WTC11 (cell line): ENCODE measurements at regions not wholly inside any gene's neighbourhood (a gene's known extent, or its start where the extent isn't known, plus 50 kb on each side); places are given as distances from the start of the nearest gene placed in this dataset.

Source experiments
- ATAC-seq: fragments of 200-7000 bp; cut with Tn5 transposase; 2 replicates; pipeline ENCODE4 v1.10.0; 2021; ENCODE audit warnings: mild to moderate bottlenecking, moderate library complexity
- CTCF ChIA-PET: fragments of 300-600 bp; sonication (Branson Sonifier 250); formaldehyde crosslinking; loops from one replicate; lab custom pipeline; 2021; ENCODE audit warnings: antibody characterized with exemption; lab: Charles Lee
- POLR2A ChIA-PET: fragments of 350-600 bp; sonication (Branson Sonifier 250); formaldehyde crosslinking; loops from one replicate; lab custom pipeline; 2021; ENCODE audit warnings: antibody characterized with exemption; lab: Charles Lee
- DNase-seq: peaks from one replicate; pipeline ENCODE4 v3.0.0; 2021; ENCODE audit warnings: low spot score
- H3K27ac Mint-ChIP-seq: 2 replicates; pipeline ENCODE4 v1.8.0; 2021; ENCODE audit warnings: mixed read lengths
- H3K27me3 Mint-ChIP-seq: 2 replicates; pipeline ENCODE4 v1.8.0; 2021; ENCODE audit warnings: low read depth, mild to moderate bottlenecking, moderate library complexity, mixed read lengths
- H3K36me3 Mint-ChIP-seq: 2 replicates; pipeline ENCODE4 v1.8.0; 2021; ENCODE audit warnings: mixed read lengths
- H3K4me1 Mint-ChIP-seq: 2 replicates; pipeline ENCODE4 v1.8.0; 2022; ENCODE audit warnings: mixed read lengths
- H3K4me3 Mint-ChIP-seq: 2 replicates; pipeline ENCODE4 v1.8.0; 2021; ENCODE audit warnings: mild to moderate bottlenecking, moderate library complexity, mixed read lengths
- H3K9me3 Mint-ChIP-seq: 2 replicates; pipeline ENCODE4 v1.8.0; 2021; ENCODE audit warnings: mixed read lengths
- CBFB ChIP-seq: sonication (generic); formaldehyde crosslinking; IDR thresholded peaks from 2 replicates; pipeline ENCODE4 v1.8.1; 2022; ENCODE audit warnings: mild to moderate bottlenecking, low read depth, missing genetic modification reagents
- CDX4 ChIP-seq: fragments of 250-450 bp; sonication (Bioruptor Pico); IDR thresholded peaks from 2 replicates; pipeline ENCODE4 v1.9.0; 2021; ENCODE audit warnings: moderate library complexity, mild to moderate bottlenecking, inconsistent platforms, borderline replicate concordance
- E2F5 ChIP-seq: sonication (generic); formaldehyde crosslinking; IDR thresholded peaks from 2 replicates; pipeline ENCODE4 v1.8.1; 2022; ENCODE audit warnings: mild to moderate bottlenecking, moderate library complexity, missing genetic modification reagents
- ESRRA ChIP-seq: sonication (generic); formaldehyde crosslinking; IDR thresholded peaks from 2 replicates; pipeline ENCODE4 v1.8.1; 2022; ENCODE audit warnings: mild to moderate bottlenecking, missing genetic modification reagents, borderline replicate concordance
- FOXP4 ChIP-seq: sonication (generic); formaldehyde crosslinking; IDR thresholded peaks from 2 replicates; pipeline ENCODE4 v1.8.0; 2022; ENCODE audit warnings: mild to moderate bottlenecking, missing genetic modification reagents
- JAZF1 ChIP-seq: fragments of 250-450 bp; sonication (Bioruptor Pico); IDR thresholded peaks from 2 replicates; pipeline ENCODE4 v1.9.0; 2021; ENCODE audit warnings: moderate library complexity, mild to moderate bottlenecking, inconsistent platforms
- JUN ChIP-seq: sonication (generic); formaldehyde crosslinking; IDR thresholded peaks from 2 replicates; pipeline ENCODE4 v1.8.0; 2023; ENCODE audit warnings: mild to moderate bottlenecking, missing genetic modification reagents
- NR1H2 ChIP-seq: sonication (generic); formaldehyde crosslinking; IDR thresholded peaks from 2 replicates; pipeline ENCODE4 v1.9.0; 2021; ENCODE audit warnings: mild to moderate bottlenecking, moderate library complexity, missing genetic modification reagents
- TCF7 ChIP-seq: sonication (generic); formaldehyde crosslinking; IDR thresholded peaks from 2 replicates; pipeline ENCODE4 v1.8.0; 2022; ENCODE audit warnings: mild to moderate bottlenecking, low read depth, missing genetic modification reagents, moderate library complexity
- USF2 ChIP-seq: sonication (generic); formaldehyde crosslinking; IDR thresholded peaks from 2 replicates; pipeline ENCODE4 v1.8.1; 2023; ENCODE audit warnings: mild to moderate bottlenecking, missing genetic modification reagents, moderate library complexity
- ZBTB21 ChIP-seq: sonication (generic); formaldehyde crosslinking; IDR thresholded peaks from 2 replicates; pipeline ENCODE4 v1.8.1; 2023; ENCODE audit warnings: mild to moderate bottlenecking, missing genetic modification reagents, borderline replicate concordance
- ZNF281 ChIP-seq: sonication (generic); formaldehyde crosslinking; IDR thresholded peaks from 2 replicates; pipeline ENCODE4 v1.8.0; 2023; ENCODE audit warnings: mild to moderate bottlenecking, missing genetic modification reagents
- ZNF416 ChIP-seq: fragments of 250-450 bp; sonication (Bioruptor Pico); IDR thresholded peaks from 2 replicates; pipeline ENCODE4 v1.9.0; 2021; ENCODE audit warnings: mild to moderate bottlenecking, inconsistent platforms
- ZNF532 ChIP-seq: fragments of 250-450 bp; sonication (Bioruptor Pico); IDR thresholded peaks from 2 replicates; pipeline ENCODE4 v1.9.0; 2021; ENCODE audit warnings: mild to moderate bottlenecking, borderline replicate concordance
- ZSCAN18 ChIP-seq: fragments of 250-450 bp; sonication (Bioruptor Pico); IDR thresholded peaks from 2 replicates; pipeline ENCODE4 v2.1.2; 2022; ENCODE audit warnings: mild to moderate bottlenecking, moderate library complexity
- TF ChIP-seq, protein P1 (sequence below): sonication (generic); formaldehyde crosslinking; IDR thresholded peaks from 2 replicates; pipeline ENCODE4 v1.8.1; 2023; ENCODE audit warnings: mild to moderate bottlenecking, missing genetic modification reagents, moderate library complexity

- TF ChIP-seq CDX4 (CRISPR knock-in tag) (no peak), ZNF416 (no peak)
These were observed 119.4 kb downstream of the CAND1 start (continued) for GRCh38 chr12:67388331-67389138.

- ATAC-seq, result no peak
- DNase-seq, result no peak
- H3K36me3 Mint-ChIP-seq, result no peaks in the 10 kb centered on the region
- CTCF ChIA-PET, result interaction anchor here (1.3 kb wide), 1 partner anchor 34 kb away, joined by 7 read pairs; no protein-coding TSS in a partner anchor
- H3K4me1 Mint-ChIP-seq, result peaks cover 12% of the 10 kb centered on the region
- H3K9me3 Mint-ChIP-seq, result 0 out of 2 replicates have a peak, but pooled peaks cover 4% of the 10 kb centered on the region
- POLR2A ChIA-PET, result no interaction called here
- no peak overlapping the region for H3K27ac Mint-ChIP-seq
- no peaks in the 10 kb centered on the region for H3K27me3 Mint-ChIP-seq
- no peak for TF ChIP-seq CBFB (CRISPR knock-in tag)
- no peak overlapping the region for H3K4me3 Mint-ChIP-seq
These were observed 121.1 kb downstream of the CAND1 start for GRCh38 chr12:67390273-67390672.

GRCh38 chr12:67391034-67391433 is 121.9 kb downstream of the CAND1 start:
- POLR2A ChIA-PET, result no interaction called here
- Mint-ChIP-seq H3K36me3 (no peaks in the 10 kb centered on the region), H3K4me3 (no peak overlapping the region), H3K9me3 (0 out of 2 replicates have a peak, but pooled peaks cover 4% of the 10 kb centered on the region), H3K27me3 (no peaks in the 10 kb centered on the region), H3K27ac (no peak overlapping the region), H3K4me1 (peaks cover 12% of the 10 kb centered on the region)
- no peak for ATAC-seq
- CTCF ChIA-PET, result no interaction called here
- DNase-seq, result no peak
- TF ChIP-seq ZBTB21 (CRISPR knock-in tag), result no peak
- no peak for TF ChIP-seq ZSCAN18
- no peak for TF ChIP-seq ESRRA (CRISPR knock-in tag)
- TF ChIP-seq JUN, result no peak
- no peak for TF ChIP-seq NR1H2
- no peak for TF ChIP-seq JAZF1
- no peak for TF ChIP-seq ZNF281 (CRISPR knock-in tag)
- no peak for TF ChIP-seq ZNF416
- no peak for TF ChIP-seq CBFB (CRISPR knock-in tag)
- TF ChIP-seq ZNF532, result no peak
- no peak for TF ChIP-seq TCF7
- TF ChIP-seq E2F5 (CRISPR knock-in tag), result no peak
- no peak for TF ChIP-seq USF2
- TF ChIP-seq FOXP4 (CRISPR knock-in tag), result no peak
- TF ChIP-seq, protein P1, sequence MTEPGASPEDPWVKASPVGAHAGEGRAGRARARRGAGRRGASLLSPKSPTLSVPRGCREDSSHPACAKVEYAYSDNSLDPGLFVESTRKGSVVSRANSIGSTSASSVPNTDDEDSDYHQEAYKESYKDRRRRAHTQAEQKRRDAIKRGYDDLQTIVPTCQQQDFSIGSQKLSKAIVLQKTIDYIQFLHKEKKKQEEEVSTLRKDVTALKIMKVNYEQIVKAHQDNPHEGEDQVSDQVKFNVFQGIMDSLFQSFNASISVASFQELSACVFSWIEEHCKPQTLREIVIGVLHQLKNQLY (CRISPR knock-in tag), result no peak
